Esophagus squamous epithelium (tissue), 5 donors: ENCODE measurements at regions not wholly inside any gene's neighbourhood (a gene's known extent, or its start where the extent isn't known, plus 50 kb on each side); places are given as distances from the start of the nearest gene placed in this dataset.
A peak's percentile ranks its signal among the peaks of the same experiment; 100 is the strongest.

ENCODE experiments used
- DNase-seq: peaks from one replicate; lab custom pipeline; 2025; lab: John Stamatoyannopoulos, UW
- H3K27ac ChIP-seq, 4 donors: fragments of 200-600 bp; sonication (generic); one replicate each; pipeline ENCODE4 v1.5.1; 2016 to 2019; ENCODE audit warnings: mild to moderate bottlenecking in 1 of 4
- H3K27me3 ChIP-seq, 4 donors: fragments of 200-600 bp; sonication (generic); 1 replicate in 3 of 4; 2 replicates in 1 of 4; pipeline versions ENCODE4 v1.5.1 to v1.6.0; 2017 to 2021; ENCODE audit warnings: antibody characterized with exemption in 1 of 4
- H3K36me3 ChIP-seq, 3 donors: fragments of 200-600 bp; sonication (generic); one replicate each; pipeline ENCODE4 v1.5.1; 2016 to 2019
- H3K4me1 ChIP-seq, 3 donors: fragments of 200-600 bp; sonication (generic); one replicate each; pipeline ENCODE4 v1.5.1; 2017 to 2019
- H3K4me3 ChIP-seq, 4 donors: fragments of 200-600 bp; sonication (generic); 1 replicate in 3 of 4; 2 replicates in 1 of 4; pipeline ENCODE4 v1.5.1; 2016 to 2019; ENCODE audit warnings: mild to moderate bottlenecking in 2 of 4, moderate library complexity in 1 of 4
- H3K9me3 ChIP-seq, 3 donors: fragments of 200-600 bp; sonication (generic); one replicate each; pipeline ENCODE4 v1.5.1; 2016 to 2019
- CTCF ChIP-seq, 6 experiments: fragments of 450-650 bp in 4 of 6; fragments of 200-600 bp in 2 of 6; sonication (generic) in 2 of 6; IDR thresholded peaks; one replicate each; pipeline ENCODE4 v1.5.1; 2016 to 2019; ENCODE audit warnings: antibody characterized with exemption in 6 of 6, mild to moderate bottlenecking in 4 of 6, moderate library complexity in 4 of 6
- POLR2A ChIP-seq, 4 donors: fragments of 450-650 bp; IDR thresholded peaks; one replicate each; pipeline ENCODE4 v1.6.1; 2017; ENCODE audit warnings: antibody characterized with exemption in 4 of 4, mild to moderate bottlenecking in 4 of 4, moderate library complexity in 3 of 4
- WGBS, 2 donors: methylation state at CpG; one replicate each; pipeline ENCODE4 v1.1.5; 2018; 5-methylcytosine and 5-hydroxymethylcytosine counted together
- intact Hi-C: fragments of 100-400 bp; cut with DNase I; formaldehyde crosslinking; loops from one replicate; pipeline ENCODE4 v1.15.0; 2022
- donor health status: DM: yes; HTN: yes; CAD: no.

- no peak for DNase-seq
- H3K9me3 ChIP-seq = no peaks in the 10 kb centered on the region
- H3K36me3 ChIP-seq = no peaks in the 10 kb centered on the region
- intact Hi-C loops = no loop called here
- peak overlapping the region; percentile 29 to 69 (median 48) for H3K27ac ChIP-seq
- 53 to 58% methylated on average over 4 of the region's 4 CpGs for WGBS, 2 donors
- H3K27me3 ChIP-seq = no peaks in the 10 kb centered on the region
- TF ChIP-seq POLR2A (IDR thresholded peaks at IDR 0.05) (no peak), CTCF (IDR thresholded peaks at IDR 0.05) (no peak)
- peaks cover 0 to 24% (median 13%) of the 10 kb centered on the region in 3 donors for H3K4me1 ChIP-seq
- H3K4me3 ChIP-seq = no peak overlapping the region
Measured at GRCh38 chr10:23610626-23611307, 171.9 kb downstream of the OTUD1 start.

DNA sequence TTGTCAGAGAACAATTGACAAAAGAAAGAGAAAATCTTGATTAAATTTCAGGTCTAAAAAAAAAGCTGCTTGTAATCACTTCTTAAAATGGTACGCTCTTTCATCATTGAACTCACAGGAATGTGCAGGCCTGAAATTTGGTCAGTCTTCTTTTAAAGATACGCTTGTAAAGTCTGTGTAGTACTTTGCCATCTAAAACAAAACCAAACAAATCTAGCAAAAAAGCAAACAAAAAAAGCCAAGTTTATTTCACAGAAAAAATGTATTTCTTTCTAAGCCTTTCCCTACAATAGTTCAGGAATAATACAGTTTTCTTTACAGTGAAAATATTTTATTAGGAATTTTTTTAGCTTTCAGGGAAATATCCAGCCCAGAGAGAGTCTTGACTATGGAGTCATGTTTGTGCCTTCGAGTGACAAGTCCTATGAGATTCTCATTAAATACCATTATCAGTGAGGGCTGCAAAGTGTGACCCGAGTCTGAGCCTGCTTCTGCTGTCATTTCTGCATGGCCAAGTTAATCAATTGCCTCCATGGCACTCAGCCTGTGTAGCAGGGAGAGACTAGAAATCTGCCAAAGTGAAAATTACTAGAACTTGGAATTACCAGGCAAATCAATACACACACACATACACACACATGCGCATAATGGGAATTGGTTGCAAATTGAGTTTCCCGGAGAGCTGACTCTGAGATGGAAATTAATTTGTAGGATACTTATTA lies 172.6 kb downstream of the OTUD1 start:
- 77 to 82% methylated on average over 6 of the region's 6 CpGs for WGBS, 2 donors
- intact Hi-C loops = no loop called here

DNA sequence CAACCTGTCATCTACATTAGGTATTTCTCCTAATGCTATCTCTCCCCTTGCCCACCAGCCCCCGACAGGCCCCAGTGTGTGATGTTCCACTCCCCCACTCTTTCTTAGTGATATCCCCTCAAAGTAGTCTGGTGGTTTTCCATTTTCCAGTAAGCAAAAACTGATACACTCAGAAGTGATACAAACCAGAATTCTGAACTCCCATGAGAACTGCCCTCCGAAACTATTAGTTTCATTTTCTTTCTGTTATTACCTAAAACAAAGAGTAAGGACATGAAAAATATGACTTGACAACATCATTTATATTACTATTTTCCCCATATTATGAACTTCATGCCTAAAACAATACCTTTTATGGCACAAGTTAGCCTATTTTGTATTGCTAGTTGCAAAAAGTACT lies 175.0 kb downstream of the OTUD1 start:
- TF ChIP-seq POLR2A (IDR thresholded peaks at IDR 0.05) (no peak), CTCF (IDR thresholded peaks at IDR 0.05) (no peak)
- Histone ChIP-seq H3K4me1 (peaks cover 0 to 24% (median 13%) of the 10 kb centered on the region in 3 donors), H3K27me3 (no peaks in the 10 kb centered on the region), H3K4me3 (no peak overlapping the region), H3K36me3 (no peaks in the 10 kb centered on the region), H3K27ac (no peak overlapping the region), H3K9me3 (no peaks in the 10 kb centered on the region)
- WGBS, 2 donors = 73 to 90% methylated on average over 2 of the region's 2 CpGs
- intact Hi-C loops = no loop called here
- DNase-seq = no peak

More for the DNA sequence above, 172.6 kb downstream of the OTUD1 start:
- no peaks in the 10 kb centered on the region for H3K9me3 ChIP-seq
- DNase-seq = no peak
- H3K4me1 ChIP-seq = peaks cover 0 to 24% (median 13%) of the 10 kb centered on the region in 3 donors
- H3K27me3 ChIP-seq = no peaks in the 10 kb centered on the region
- TF ChIP-seq POLR2A (IDR thresholded peaks at IDR 0.05) = no peak
- TF ChIP-seq CTCF (IDR thresholded peaks at IDR 0.05) = no peak
- peak overlapping the region in 3 of 4 donors; percentile 28 to 54 (median 41) for H3K27ac ChIP-seq
- H3K4me3 ChIP-seq = no peak overlapping the region
- H3K36me3 ChIP-seq = no peaks in the 10 kb centered on the region

DNA sequence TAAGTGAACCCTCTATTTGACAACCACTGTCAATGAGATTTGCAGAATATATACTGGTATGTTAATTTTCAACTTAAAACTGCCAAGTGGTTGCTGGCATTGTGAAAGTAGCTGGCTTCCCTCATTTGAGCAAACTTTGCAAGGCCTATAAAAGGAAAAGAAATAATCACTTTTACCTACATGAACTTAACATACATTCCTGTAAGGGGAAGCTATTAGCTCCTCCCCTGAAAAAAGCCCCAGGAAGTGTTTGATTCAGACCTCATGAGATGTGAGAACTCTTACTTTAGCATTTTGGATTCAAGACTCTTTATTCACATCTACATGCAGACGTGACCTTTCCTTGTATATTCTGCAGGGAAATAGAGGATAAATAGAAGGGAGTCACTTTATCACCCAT lies 175.6 kb downstream of the OTUD1 start:
- DNase-seq = no peak
- no peak for TF ChIP-seq CTCF (IDR thresholded peaks at IDR 0.05)
- TF ChIP-seq POLR2A (IDR thresholded peaks at IDR 0.05) = no peak
- H3K4me3 ChIP-seq = no peak overlapping the region
- intact Hi-C loops = no loop called here
- peaks cover 0 to 22% (median 12%) of the 10 kb centered on the region in 3 donors for H3K4me1 ChIP-seq
- H3K36me3 ChIP-seq = no peaks in the 10 kb centered on the region
- no peaks in the 10 kb centered on the region for H3K27me3 ChIP-seq
- no peak overlapping the region for H3K27ac ChIP-seq
- H3K9me3 ChIP-seq = no peaks in the 10 kb centered on the region
- 80 to 92% methylated on average over 1 of the region's 1 CpG for WGBS, 2 donors

DNA sequence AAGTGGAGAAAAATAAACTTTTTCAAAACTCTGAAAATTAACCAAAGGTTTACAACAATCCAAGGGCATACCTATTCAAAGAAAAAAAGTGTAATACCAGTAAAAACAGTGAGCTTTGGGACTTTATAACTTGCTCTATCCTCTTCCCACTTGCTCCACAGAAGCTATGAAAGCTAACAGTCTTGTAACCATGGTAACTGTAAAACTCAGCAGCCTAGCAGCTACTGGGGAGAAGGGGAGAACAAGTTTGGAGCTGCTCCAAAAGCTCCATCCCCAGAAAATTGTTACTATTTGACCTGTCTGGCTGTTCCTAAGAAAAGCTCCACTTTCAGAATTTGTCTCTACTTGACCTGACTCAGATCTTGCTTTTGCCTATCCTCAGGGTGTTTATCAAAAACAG lies 191.5 kb downstream of the OTUD1 start:
- H3K36me3 ChIP-seq = no peaks in the 10 kb centered on the region
- no peak for DNase-seq
- intact Hi-C loops = no loop called here

More for the DNA sequence above, 191.5 kb downstream of the OTUD1 start:
- Histone ChIP-seq H3K27ac (no peak overlapping the region), H3K4me3 (no peak overlapping the region), H3K27me3 (no peaks in the 10 kb centered on the region), H3K9me3 (peaks cover 0 to 5% (median 0%) of the 10 kb centered on the region in 3 donors), H3K4me1 (no peaks in the 10 kb centered on the region)
- no peak for TF ChIP-seq POLR2A (IDR thresholded peaks at IDR 0.05)
- no peak for TF ChIP-seq CTCF (IDR thresholded peaks at IDR 0.05)
